Activated CD4-positive, alpha-beta T cell treated with anti-CD3 and anti-CD28 coated beads for 24 hours (primary cell): ENCODE measurements at regions not wholly inside any gene's neighbourhood (a gene's known extent, or its start where the extent isn't known, plus 50 kb on each side); places are given as distances from the start of the nearest gene placed in this dataset.
"Not testable (repeated sequence)": the region's sequence is repeated elsewhere in the genome, so short reads cannot be mapped to it uniquely, and the experiment has no call there.

ENCODE experiments used
- DNase-seq, 2 donors: peaks; one replicate each; pipeline ENCODE4 v3.0.0-alpha.2; 2020; ENCODE audit warnings: low read depth in 2 of 2

DNA sequence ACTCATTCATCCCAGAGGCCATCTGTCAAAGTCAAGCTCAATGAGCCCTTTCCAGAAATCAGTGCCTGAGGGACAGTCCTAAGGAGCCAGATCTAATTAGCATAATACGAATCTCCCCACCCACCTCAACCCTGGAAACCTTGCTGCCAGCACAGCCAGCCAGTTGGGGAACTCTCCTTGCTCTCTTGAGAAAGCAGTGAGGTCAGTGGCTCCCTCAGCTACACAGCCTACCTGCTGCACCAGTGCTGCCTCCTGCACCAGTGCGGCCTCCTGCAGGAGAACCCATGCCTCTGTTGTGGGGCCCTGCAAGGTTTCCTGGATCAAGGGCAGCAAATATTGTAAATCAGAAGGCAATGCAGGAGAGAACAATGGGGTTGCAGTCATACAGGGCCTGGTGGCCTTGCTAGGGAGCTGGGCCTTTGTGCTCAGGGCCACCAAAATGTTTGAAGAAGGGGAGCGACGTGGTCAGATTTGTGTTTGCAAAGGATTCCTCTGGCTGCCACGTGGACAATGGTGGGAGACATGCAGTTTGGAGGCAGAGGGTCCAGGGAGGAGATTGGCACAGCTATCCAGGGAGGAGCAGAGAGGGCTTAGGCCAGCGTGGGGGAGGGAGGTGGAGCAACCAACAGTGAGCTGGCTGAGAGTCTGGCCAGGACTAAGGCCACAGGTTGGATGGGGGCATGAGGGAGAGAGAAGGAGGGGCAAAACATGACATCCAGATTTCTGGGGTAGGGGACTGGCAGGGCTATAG, 124.3 kb upstream of the MAMLD1 start:
- DNase-seq = no peak

DNA sequence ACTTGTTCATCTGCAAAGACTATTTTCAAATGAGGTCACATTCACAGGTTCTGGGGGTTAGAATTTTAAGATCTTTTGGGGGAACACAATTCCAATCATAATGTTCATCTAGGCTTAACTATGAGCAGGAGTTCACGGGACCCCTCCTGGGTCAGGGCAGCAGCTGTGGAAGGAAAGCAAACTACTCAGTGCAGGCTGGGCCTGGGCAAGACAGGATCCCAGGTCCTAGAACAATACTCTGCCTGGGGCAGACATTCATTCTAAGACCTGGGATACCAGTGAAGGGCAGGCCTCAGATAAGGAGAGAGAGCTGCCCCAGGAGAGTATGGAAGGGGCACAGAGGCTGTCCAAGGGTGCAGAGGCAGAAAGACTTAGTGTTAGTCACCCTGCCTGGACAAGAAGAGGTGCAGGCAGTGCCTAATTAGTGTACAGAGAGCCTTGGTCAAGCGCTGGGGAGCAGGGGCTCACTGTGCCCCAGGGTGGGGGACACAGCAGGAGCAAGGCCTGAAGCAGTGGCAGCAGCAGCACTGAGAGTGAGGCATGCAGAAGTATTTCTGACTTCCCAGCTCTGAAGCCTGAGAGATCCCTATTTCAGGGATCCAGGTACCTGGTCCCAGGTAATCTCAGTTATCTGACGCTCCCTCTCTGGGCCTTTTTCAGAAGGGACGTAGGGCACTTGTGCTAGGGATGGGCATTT, 123.0 kb upstream of the MAMLD1 start:
- DNase-seq = no peak

DNA sequence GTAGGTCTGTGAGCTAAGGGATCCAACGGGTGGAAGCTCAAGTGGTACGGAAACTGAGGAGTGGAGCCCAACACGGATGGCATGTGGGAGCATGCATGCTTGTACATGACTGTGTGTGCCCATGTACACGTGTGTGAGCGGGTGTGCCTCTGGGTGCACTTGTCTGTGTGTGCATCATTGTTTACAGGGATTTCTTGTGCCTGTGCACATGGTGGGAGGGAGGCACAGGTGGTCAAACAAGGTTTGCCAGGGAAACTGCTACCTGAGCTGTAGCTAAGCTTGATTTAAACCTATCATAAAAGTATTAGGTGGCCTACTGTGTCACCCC, 122.5 kb upstream of the MAMLD1 start:
- DNase-seq = no peak

DNA sequence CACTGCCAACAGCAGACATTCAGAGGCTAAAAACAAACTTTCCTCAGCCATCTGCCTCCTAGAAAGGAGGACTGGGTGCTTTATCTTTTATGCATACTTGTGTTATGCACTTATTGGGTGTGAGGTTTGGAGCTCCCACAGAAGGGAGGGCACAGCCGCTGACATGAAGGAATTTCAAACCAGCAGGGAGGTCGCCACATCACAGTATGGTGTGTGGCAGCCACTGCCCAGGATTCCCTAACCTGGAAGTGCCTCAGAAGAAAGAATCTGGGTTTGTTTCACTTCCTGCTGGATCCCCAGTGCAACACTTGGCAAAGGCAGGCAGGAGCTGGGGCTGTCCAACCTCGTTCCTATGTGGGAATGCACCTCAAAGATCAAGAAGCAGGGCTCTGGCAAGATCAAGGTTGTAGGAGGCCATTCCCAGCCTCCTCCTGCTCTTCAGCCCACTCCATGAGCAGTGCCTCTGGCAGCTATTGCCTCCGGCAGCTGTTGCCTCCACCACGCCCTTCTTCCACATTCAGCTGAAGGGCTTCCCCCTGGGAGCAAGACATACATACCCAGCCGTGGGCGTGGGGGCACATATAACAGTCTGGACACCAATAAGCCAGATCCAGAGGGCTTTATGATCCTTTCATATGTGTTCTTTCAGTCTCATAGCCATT, 109.0 kb upstream of the MAMLD1 start:
- no peak for DNase-seq

DNA sequence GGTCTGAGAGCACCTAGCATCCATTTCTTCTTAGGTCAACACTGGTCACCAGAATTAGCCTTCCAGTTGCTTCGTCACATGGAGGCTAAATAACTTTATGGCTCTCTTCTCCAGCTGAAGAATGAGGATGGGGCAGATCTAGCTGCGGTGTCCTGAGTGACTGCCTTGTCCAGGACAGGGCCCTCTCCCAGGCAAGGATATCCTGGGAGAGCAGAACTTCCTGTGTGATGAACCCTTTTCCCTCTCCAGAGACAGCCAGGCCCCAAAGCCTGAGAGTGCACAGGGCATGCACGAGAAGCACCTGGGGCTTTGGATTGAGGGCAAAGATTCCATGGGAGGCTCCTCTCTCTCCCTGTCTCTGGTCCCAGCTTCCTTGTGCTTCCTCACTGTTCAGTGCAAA, 108.2 kb upstream of the MAMLD1 start:
- DNase-seq = no peak

DNA sequence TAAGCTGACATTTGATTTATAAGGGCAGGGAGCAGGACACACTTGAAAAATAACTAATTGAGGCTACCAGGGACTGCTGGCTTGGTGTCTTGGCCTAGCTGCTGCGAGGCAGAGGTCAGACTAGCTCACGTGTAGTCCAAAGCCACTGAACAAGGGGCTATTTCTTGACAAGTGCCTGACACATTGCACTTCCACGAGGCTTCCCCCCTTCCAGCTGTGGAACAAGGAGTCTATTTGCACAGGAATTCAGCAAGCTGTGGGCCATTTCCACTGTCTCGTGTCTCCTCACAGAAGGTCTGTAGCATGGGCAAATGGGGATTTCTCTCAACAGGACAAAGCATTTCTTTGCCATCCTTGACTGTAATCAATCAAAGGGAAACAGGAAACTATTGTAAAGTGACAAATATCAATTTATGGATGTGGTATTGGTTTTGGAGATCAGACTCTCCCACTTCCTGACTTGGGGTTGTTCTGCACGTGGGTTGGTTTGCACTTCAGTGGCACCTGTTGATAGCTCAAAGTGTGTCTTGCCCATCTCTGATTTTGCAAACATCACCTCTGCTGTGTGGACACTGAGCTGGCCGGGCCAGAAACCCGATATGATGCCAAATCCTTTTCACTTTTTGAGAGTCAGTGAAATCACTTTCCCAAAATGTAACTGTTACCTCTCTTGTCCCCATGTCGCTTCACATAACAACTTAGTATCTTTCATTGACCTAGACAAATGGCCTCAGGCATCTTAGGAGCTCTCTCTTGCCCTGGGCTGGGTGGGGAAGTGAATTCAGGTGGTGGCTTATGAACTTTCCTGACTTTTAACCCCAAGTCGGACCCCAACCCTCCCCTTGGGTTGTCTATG, 107.4 kb upstream of the MAMLD1 start:
- DNase-seq = no peak

DNA sequence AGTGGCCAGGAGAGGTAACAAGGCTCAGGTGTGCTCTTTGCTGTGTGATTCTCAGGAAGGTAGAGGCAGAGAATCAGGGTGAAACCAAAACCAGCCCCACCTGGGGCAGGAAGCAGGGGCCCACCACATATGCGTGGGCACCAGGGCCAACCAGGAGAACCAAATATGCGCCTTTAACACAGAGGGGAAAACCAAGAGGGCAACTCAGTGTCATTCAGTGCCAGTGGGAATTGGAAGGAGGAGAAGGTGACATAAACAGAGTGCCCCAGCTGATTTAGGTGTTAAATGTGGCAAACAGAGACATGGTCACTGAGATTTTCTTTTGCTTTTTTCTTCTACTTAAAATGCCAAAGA, 106.8 kb upstream of the MAMLD1 start:
- DNase-seq = no peak

DNA sequence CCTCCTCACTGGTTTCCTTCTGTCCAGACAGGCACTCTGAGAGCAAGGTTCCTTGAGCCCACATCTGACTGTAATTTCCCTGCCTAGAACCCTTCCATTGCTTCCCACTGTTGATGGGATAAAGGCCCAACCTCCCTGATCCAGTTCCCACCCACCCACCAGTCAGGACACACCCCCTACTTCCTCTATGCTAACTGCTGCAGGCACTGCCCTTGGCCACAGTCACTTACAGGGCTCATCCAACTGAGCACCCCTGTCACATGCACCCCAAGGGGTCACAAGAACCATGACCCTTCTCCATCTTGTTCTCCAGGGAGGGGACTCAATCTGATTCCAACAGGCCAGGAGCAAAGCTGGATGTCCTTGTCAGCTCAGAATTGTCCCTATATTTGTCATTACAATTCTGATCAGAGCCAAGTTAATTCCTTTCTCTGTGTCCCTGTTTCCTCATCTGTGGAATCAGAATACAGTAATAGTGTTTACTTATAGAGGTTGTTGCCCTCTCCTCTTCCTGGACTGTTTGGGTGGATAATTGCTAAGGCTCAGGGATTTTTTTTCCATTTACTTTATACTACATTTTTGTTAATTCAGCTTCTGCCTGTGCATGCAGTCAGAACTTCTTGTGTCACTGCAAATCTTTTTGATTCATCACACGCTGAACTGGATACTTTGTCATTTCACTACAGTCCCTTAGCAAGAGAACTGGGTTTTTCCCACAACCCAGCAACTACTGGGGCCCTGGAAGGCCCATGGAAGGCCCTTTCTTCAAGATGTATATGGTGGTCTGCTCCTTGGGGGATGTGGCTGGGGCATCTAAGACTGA, 105.6 kb upstream of the MAMLD1 start:
- no peak for DNase-seq

DNA sequence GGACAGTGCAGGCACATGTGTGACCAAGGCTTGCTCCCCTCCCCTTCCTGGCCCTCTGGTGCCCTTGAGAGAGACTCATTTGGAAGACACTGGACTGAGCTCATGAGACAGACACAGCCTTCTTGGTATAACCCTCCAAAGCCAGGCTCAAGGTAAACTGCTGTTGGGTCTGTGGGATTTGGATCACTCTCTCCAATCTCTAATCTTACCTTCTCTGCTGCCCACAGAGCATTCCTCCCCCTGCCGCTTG, 105.0 kb upstream of the MAMLD1 start:
- DNase-seq = no peak

DNA sequence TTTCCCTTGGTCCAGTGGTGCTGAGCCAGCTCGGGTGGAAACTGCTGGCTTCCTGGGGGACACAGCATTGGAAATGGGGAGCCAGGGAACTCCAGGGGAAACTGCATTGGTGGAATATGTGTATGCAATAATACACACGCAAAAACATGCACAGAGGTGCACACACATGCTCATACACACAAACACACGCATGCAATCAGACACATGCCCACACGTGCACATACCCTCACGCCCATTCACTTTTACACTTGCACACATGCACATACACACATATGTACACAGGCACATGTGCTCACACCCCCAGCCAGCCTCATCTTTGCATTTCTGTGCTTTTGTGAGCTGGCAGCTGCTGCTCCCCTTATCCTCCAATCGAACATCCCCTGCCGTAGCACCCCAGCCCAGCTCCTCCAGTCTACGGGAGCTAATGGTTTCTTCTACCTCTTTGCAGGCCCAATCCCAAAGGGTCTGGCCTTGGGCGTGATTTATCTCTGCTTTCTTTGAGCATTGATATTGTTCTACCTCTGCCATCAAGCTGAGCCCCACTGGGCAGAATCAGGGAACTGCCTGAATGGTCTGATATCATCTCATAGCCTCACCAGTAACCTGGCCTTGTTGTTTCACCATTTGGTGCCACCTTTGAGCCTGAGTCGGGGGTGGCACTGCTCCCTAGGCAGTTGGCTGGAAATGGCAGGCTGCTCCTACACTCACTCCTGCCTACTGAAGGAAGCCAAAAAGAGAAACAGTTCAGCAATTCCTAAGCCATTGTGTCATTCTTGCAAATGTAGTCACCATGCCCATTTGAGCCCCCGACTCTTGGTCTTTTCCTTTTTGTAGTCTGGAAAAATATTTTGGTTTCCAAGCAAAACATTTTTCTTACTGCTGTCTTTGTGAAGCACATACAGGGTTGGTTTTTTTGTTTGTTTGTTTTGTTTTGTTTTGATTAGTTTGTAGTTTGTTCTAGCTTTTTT, 104.4 kb upstream of the MAMLD1 start:
- no peak for DNase-seq

DNA sequence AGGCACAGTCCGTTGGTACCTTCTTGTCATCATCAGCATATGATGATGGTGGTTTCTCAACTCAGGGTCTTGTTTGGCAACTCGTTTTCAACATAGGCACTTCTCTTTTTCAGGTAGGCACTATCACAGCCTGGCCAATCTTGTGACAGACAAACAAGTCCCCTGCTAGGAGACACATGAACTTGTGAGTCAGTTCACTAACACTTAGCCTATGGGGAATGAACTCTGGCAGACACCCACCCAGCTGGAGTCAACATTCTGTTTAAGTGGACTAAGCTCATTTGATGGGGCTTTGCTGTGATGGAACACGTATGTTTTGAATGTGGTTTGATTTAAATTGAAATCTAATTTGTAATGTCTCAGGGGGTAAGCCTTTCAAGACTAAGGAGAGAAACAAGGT, 100.7 kb upstream of the MAMLD1 start:
- no peak for DNase-seq

DNA sequence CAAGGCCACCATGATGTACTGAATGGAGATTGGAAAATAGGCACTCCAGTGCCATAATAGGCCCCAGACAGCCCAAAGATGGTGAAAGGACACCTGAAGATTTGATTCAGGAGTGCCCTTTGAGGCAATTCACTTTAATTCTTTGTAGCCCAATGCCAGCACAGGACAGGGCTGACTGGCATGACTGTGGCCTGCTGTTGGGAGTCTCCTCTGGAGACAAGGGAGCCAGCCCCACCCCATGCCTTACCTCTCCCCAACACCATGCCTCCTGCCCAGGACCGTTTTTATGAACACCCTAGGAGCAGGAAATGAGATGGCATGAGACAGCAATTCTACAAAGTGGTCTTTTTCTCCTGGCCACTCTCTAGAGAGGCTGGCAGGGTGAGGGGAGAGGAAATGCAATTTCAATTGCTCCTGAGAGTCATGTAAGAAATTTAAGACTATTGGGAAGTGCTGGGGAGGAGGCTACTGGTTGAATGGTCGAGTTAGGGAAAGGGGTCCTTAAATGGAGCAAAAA, 94.2 kb upstream of the MAMLD1 start:
- no peak for DNase-seq

DNA sequence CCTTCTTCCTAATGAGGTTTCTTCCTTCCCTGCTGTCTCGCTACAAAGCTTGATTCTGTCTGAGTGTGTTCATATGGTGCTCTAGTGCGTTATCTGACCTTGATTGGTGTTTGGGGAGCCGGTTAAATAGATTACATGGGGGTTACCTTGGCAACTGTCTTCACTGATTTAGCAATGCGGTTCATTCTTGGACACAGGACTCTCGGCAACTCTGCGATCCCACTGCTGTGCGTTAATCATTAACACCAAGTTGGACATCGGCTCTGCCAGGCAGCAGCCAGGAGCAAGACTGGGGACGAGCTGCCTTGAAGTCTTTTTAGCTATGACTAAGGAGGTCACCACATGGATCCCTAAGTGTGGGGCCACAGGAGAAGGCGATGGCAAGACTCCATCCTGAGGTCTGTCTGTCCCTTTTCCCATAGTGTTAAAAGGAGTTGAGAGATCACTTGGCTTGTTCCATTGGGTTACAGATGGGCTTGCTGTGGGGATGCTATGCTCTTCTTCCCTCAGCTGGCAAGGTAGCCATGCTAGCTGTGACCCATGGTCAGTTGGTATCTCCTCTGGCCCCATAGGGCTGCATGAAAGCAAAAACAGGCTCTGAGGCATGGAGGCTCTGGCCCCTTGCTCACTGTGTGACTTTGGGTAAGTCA, 93.4 kb upstream of the MAMLD1 start:
- DNase-seq = no peak

DNA sequence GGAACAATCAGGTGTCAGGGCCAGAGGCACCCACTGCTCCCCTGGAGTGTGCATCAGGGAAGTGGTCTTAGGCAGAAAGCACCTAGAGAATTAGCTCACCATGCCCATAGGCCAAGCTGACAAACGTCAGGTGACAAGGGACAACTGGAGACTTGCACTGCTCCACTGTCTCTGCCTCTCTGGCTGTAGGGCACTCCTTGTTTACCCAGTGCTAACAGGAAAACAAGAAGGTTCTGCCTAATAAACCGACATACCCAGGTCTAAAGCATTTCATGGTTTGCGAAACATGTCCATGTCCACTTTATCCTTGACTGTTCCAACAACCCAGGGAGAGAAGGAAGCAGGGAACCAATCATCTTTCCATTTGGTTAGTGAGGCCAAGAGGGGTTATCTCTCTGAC, 92.5 kb upstream of the MAMLD1 start:
- no peak for DNase-seq

DNA sequence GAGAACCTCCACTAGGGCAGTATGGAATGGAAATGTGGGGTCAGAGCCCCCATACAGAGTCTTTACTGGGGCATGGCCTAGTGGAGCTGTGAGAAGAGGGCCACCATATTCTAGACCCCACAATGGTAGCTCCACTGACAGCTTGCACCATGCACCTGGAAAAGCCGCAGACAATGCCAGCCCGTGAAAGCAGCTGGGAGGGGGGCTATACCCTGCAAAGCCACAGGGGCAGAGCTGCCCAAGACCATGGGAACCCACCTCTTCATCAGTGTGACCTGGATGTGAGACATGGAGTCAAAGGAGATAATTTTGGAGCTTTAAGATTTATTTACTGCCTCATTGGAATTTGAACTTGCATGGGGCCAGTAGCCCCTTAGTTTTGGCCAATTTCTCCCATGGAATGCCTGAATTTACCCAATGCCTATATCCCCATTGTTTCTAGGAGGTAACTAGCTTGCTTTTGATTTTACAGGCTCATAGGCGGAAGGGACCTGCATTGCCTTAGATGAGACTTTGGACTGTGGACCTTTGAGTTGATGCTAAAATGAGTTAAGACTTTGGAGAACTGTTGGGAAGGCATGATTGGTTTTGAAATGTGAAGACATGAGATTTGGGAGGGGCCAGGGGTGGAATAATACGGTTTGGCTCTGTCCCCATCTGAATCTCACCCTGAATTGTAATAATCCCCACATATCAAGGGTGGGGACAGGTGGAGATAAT, 89.4 kb upstream of the MAMLD1 start:
- not testable (repeated sequence) for DNase-seq

DNA sequence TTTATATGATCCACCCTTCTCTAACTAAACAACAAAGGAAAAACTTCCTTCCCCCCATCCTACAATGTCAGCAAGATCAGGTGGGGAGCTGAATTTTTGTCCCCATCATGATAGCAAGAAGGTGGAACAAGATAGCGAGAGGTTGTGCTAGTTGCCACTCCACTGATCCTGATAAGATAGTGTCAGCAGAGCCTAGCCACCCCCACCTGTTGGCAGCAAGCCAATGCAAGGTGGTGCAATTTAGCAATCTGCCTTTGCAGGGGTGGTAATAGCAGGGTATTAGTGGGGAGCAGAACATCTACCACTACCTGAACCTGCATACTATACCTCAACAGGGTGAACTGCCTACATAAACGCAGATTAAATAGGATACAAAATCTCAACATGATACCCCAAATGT, 80.2 kb upstream of the MAMLD1 start:
- no peak for DNase-seq

DNA sequence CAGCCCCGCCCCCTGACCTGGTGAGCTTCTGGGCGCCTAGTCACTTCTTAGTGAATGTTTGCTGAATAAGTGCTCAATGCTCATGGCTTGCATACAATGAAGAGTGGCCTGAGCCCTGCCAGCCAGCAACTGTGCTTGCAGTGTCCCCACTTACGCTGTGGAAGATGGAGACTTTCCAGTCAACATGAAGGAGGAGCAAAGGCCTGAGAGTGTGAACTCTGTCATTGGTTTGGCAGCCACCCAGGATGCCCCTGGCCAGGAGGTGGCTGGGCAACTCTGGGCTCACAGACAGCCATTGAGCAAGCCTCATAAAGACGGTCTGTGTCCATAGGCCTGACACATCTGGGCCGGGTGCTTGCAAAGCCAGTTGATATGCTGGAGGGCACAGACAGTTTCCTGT, 72.1 kb upstream of the MAMLD1 start:
- DNase-seq = no peak

DNA sequence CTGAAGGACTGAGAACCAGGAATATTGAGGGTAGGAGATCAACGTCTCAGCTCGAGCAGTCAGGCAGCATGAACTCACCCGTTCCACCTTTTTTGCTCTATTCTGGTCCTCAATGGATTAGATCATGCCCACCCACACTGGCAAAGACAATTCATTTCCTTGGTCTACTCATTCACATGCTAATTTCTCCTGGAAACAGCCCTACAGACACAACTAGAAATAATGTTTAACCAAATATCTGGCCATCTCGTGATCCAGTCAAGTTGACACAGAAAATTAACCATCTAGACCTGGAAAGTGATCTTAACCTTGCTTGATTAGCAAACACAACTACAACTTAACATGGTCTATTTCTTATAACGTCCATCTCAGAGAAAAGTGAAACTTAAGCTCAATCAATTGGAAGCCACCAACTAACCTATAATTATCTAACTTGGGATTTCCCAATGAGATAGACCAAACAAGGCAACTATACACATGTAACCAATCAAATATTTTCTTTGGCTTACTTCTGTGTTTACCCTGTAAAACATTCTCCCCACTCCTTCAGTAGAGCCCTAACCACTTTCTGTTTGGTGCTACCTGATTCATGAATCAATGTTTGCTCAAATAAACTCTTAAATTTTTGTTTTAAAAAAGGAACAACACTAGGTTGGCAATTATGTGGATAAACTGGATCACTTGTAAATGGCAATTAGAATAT, 69.7 kb upstream of the MAMLD1 start:
- DNase-seq = no peak
